ENCODE measurements at regions not wholly inside any gene's neighbourhood (a gene's known extent, or its start where the extent isn't known, plus 50 kb on each side); places are given as distances from the start of the nearest gene placed in this dataset.

DNA sequence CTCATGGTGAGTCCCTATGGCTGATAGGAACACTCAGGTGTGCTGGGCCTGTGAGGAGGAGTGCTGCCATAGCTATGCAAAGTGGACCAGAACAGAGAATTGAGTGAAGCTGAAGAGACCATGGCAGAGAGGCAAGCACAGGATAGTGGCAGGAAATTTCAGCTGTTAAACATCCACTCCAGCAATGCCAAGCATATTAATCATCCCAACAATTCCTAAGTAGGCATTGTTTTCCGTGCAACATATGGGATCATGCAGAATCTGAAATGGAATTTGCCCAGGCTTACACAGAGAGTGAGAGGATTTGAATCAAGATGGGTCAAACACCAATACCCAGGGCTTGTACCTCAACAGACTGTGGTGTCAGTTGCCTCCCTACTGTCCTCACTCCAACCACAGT lies 582.6 kb upstream of the UBE2E2 start:
- H3K4me3 Mint-ChIP-seq (ENCODE audit: unreplicated experiment), result no peak overlapping the region
- TF ChIP-seq, protein P1, sequence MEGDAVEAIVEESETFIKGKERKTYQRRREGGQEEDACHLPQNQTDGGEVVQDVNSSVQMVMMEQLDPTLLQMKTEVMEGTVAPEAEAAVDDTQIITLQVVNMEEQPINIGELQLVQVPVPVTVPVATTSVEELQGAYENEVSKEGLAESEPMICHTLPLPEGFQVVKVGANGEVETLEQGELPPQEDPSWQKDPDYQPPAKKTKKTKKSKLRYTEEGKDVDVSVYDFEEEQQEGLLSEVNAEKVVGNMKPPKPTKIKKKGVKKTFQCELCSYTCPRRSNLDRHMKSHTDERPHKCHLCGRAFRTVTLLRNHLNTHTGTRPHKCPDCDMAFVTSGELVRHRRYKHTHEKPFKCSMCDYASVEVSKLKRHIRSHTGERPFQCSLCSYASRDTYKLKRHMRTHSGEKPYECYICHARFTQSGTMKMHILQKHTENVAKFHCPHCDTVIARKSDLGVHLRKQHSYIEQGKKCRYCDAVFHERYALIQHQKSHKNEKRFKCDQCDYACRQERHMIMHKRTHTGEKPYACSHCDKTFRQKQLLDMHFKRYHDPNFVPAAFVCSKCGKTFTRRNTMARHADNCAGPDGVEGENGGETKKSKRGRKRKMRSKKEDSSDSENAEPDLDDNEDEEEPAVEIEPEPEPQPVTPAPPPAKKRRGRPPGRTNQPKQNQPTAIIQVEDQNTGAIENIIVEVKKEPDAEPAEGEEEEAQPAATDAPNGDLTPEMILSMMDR (IDR thresholded peaks at IDR 0.05; ENCODE audit: unreplicated experiment), result no peak
- BruUV-seq (replicated peaks), result no TSS peak
- no peaks in the 10 kb centered on the region for H3K36me3 Mint-ChIP-seq (ENCODE audit: insufficient read depth, unreplicated experiment)
- peaks cover 6% of the 10 kb centered on the region for H3K4me1 Mint-ChIP-seq (ENCODE audit: insufficient read depth, unreplicated experiment)
- POLR2A ChIA-PET, result no interaction called here
- intact Hi-C loops (cut with micrococcal nuclease), result no loop called here
- H3K9me3 Mint-ChIP-seq (ENCODE audit: unreplicated experiment), result no peaks in the 10 kb centered on the region
- CTCF ChIA-PET, result no interaction called here
- H3K27me3 Mint-ChIP-seq (ENCODE audit: insufficient read depth, unreplicated experiment), result no peaks in the 10 kb centered on the region
- no peak for DNase-seq (ENCODE audit: unreplicated experiment)
- H3K27ac Mint-ChIP-seq (ENCODE audit: low read depth, unreplicated experiment), result no peak overlapping the region

DNA sequence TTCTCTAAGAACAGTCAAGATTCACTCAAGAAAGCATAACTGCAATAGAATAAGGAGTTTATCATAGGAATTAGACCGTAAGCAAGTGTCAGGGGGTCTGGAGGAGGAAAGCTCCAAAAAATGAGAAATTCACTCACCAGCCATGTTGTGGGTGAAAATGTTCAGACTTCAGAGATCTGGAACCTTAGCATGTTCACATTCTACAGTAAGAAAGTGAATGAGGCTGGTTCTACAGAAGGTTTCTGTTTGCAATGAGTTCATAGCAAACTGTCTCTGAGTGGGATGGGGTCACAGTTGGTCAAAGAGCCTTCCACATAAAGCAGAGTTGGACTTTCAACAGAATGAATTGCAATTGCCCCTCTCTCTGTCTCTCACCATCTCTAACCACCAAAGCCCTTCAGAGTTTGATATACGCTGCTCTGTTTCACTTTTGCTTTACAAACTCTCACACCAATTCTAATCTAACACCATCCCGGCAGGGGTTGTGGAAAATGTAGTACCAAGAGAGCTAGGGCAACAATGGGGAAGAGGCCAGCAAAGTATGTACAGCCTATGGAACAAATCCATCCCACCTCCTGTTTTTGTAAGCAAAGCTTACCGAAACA lies 581.8 kb upstream of the UBE2E2 start:
- Mint-ChIP-seq H3K27ac (ENCODE audit: low read depth, unreplicated experiment) (no peak overlapping the region), H3K27me3 (ENCODE audit: insufficient read depth, unreplicated experiment) (no peaks in the 10 kb centered on the region), H3K36me3 (ENCODE audit: insufficient read depth, unreplicated experiment) (no peaks in the 10 kb centered on the region), H3K9me3 (ENCODE audit: unreplicated experiment) (no peaks in the 10 kb centered on the region), H3K4me3 (ENCODE audit: unreplicated experiment) (no peak overlapping the region), H3K4me1 (ENCODE audit: insufficient read depth, unreplicated experiment) (peaks cover 6% of the 10 kb centered on the region)
- BruUV-seq (replicated peaks), result no TSS peak
- CTCF ChIA-PET, result interaction anchor here (0.6 kb wide), 1 partner anchor 199 kb away, joined by 4 read pairs; no protein-coding TSS in a partner anchor
- TF ChIP-seq, protein P1 (IDR thresholded peaks at IDR 0.05; ENCODE audit: unreplicated experiment), result no peak
- POLR2A ChIA-PET, result interaction anchor here (1.1 kb wide), 1 partner anchor 19 kb away, joined by 5 read pairs; no protein-coding TSS in a partner anchor
- intact Hi-C loops (cut with micrococcal nuclease), result no loop called here
- no peak for DNase-seq (ENCODE audit: unreplicated experiment)

DNA sequence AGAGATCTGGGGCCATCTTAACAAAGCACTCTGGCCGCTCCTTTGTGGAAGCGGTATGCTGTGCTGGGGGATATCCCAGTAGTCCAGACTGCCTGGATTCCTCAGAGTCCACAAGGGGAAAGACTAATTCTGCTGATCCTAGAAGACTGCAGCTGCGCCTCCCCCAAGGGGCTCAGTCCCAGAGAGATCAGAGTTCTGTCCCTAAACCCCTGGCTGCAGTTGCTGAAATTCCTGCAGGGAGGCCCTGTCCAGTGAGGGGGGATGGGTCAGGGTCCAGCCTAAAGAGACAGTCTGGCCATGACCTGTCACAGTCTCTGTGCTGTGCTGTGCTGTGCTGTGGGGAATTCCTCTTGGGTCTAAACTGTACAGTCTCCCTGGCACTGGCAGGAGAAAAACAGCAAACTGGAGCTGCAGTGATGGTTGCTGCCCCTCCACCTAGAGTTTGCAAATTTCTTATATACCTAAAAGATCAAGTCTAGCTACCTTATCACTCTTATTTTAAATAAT lies 575.1 kb upstream of the UBE2E2 start:
- H3K4me1 Mint-ChIP-seq (ENCODE audit: insufficient read depth, unreplicated experiment), result no peaks in the 10 kb centered on the region
- TF ChIP-seq, protein P1 (IDR thresholded peaks at IDR 0.05; ENCODE audit: unreplicated experiment), result no peak
- H3K27ac Mint-ChIP-seq (ENCODE audit: low read depth, unreplicated experiment), result no peak overlapping the region
- no peaks in the 10 kb centered on the region for H3K36me3 Mint-ChIP-seq (ENCODE audit: insufficient read depth, unreplicated experiment)
- ChIA-PET POLR2A (no interaction called here), CTCF (no interaction called here)
- peaks cover 8% of the 10 kb centered on the region for H3K9me3 Mint-ChIP-seq (ENCODE audit: unreplicated experiment)
- no TSS peak for BruUV-seq (replicated peaks)
- no peak for DNase-seq (ENCODE audit: unreplicated experiment)
- no peak overlapping the region for H3K4me3 Mint-ChIP-seq (ENCODE audit: unreplicated experiment)
- no peaks in the 10 kb centered on the region for H3K27me3 Mint-ChIP-seq (ENCODE audit: insufficient read depth, unreplicated experiment)
- intact Hi-C loops (cut with micrococcal nuclease), result no loop called here

DNA sequence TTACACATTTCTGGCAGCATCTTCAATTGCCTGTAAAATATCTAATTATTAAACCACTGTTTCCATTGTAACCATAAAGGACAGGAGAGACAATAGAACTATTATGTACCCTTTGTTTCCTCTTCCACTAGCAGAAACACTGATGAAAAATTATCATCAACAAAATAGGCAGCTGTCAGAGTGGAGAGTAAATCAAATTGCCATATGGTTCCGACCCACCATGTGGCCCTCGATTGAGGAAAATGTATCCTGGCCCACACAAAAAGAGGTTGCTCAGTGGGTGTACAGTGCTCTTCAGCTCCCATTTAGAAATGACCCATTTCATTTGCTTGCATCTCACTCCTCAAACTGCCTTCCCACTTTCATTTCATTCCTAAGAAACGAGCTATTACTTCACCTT lies 570.6 kb upstream of the UBE2E2 start:
- Mint-ChIP-seq H3K27ac (ENCODE audit: low read depth, unreplicated experiment) (no peak overlapping the region), H3K4me3 (ENCODE audit: unreplicated experiment) (no peak overlapping the region), H3K9me3 (ENCODE audit: unreplicated experiment) (no peaks in the 10 kb centered on the region), H3K27me3 (ENCODE audit: insufficient read depth, unreplicated experiment) (no peaks in the 10 kb centered on the region), H3K36me3 (ENCODE audit: insufficient read depth, unreplicated experiment) (no peaks in the 10 kb centered on the region), H3K4me1 (ENCODE audit: insufficient read depth, unreplicated experiment) (no peaks in the 10 kb centered on the region)
- CTCF ChIA-PET, result no interaction called here
- TF ChIP-seq, protein P1 (IDR thresholded peaks at IDR 0.05; ENCODE audit: unreplicated experiment), result no peak
- POLR2A ChIA-PET, result no interaction called here
- DNase-seq (ENCODE audit: unreplicated experiment), result no peak
- intact Hi-C loops (cut with micrococcal nuclease), result no loop called here
- no TSS peak for BruUV-seq (replicated peaks)

All from MCF 10A (cell line).